ENCODE measurements at regions not wholly inside any gene's neighbourhood (a gene's known extent, or its start where the extent isn't known, plus 50 kb on each side); places are given as distances from the start of the nearest gene placed in this dataset.

GRCh38 chr9:118318770-118319431, 614.7 kb downstream of the TLR4 start:
- no peak for DNase-seq

- no peak for DNase-seq
Observed at GRCh38 chr9:118321788-118322187, 617.6 kb downstream of the TLR4 start.

GRCh38 chr9:118324706-118325105, 620.5 kb downstream of the TLR4 start:
- no peak for DNase-seq

- no peak for DNase-seq
Observed at GRCh38 chr9:118325757-118326156, 621.6 kb downstream of the TLR4 start.

GRCh38 chr9:118326326-118326725, 622.1 kb downstream of the TLR4 start:
- DNase-seq, result no peak

- no peak for DNase-seq
Observed at GRCh38 chr9:118330191-118330986, 626.2 kb downstream of the TLR4 start.

GRCh38 chr9:118331622-118332045, 627.4 kb downstream of the TLR4 start:
- no peak for DNase-seq

GRCh38 chr9:118336250-118336942, 632.2 kb downstream of the TLR4 start:
- DNase-seq, result no peak

- DNase-seq, result no peak
Observed at GRCh38 chr9:118336943-118337330, 632.7 kb downstream of the TLR4 start.

GRCh38 chr9:118360036-118360435, 655.8 kb downstream of the TLR4 start:
- no peak for DNase-seq

- DNase-seq, result no peak
Observed at GRCh38 chr9:118362123-118362522, 657.9 kb downstream of the TLR4 start.

- no peak for DNase-seq
Observed at GRCh38 chr9:118362596-118362995, 658.4 kb downstream of the TLR4 start.

- DNase-seq, result no peak
Observed at GRCh38 chr9:118364266-118365106, 660.3 kb downstream of the TLR4 start.

GRCh38 chr9:118366228-118366627, 662.0 kb downstream of the TLR4 start:
- no peak for DNase-seq

- no peak for DNase-seq
Observed at GRCh38 chr9:118367383-118367782, 663.2 kb downstream of the TLR4 start.

GRCh38 chr9:118384531-118385100, 680.4 kb downstream of the TLR4 start:
- DNase-seq, result no peak

GRCh38 chr9:118395415-118395814, 691.2 kb downstream of the TLR4 start:
- peak in 1 of 5 experiments; percentile 57 for DNase-seq

GRCh38 chr9:118401546-118401945, 697.3 kb downstream of the TLR4 start:
- DNase-seq, result no peak

GRCh38 chr9:118414676-118415075, 710.5 kb downstream of the TLR4 start:
- no peak for DNase-seq

GRCh38 chr9:118418887-118419565, 714.8 kb downstream of the TLR4 start:
- no peak for DNase-seq

- DNase-seq, result no peak
Observed at GRCh38 chr9:118419676-118420075, 715.5 kb downstream of the TLR4 start.

- no peak for DNase-seq
Observed at GRCh38 chr9:118422508-118422907, 718.3 kb downstream of the TLR4 start.

Data from T-helper 2 cell (primary cell).